NCI-H446 treated with DMSO at 0.1 percent for 48 hours (cell line): ENCODE measurements at regions not wholly inside any gene's neighbourhood (a gene's known extent, or its start where the extent isn't known, plus 50 kb on each side); places are given as distances from the start of the nearest gene placed in this dataset.
"Not testable (repeated sequence)": the region's sequence is repeated elsewhere in the genome, so short reads cannot be mapped to it uniquely, and the experiment has no call there.

Experiments
- DNase-seq: peaks from one replicate; lab custom pipeline; 2025; lab: John Stamatoyannopoulos, UW

- no peak for DNase-seq
Observed at GRCh38 chr18:72991379-72991778, 123.6 kb upstream of the NETO1 start.

GRCh38 chr18:72987570-72987969 lies 119.8 kb upstream of the NETO1 start:
- not testable (repeated sequence) for DNase-seq

- DNase-seq, result no peak
Observed at GRCh38 chr18:72986103-72986502, 118.3 kb upstream of the NETO1 start.

DNA sequence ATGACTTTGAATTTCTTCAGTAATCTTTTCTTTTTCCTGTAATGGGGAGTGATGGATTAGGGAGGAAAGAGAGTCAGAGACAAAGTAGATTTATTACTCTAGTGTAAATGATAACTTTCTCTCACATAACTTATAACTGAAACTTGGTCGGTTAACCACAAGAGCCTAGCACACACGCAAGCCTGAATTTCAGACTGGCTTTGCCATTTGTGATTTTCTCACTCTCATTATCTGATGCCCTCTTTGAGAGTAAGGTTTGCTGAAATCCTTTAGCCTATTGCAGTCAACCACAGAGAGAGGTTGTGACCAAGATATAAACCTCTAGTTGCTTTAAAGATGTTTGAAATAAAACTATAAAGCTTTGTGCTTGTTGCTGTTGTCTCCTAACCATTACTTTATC lies 117.9 kb upstream of the NETO1 start:
- no peak for DNase-seq

- no peak for DNase-seq
Observed at GRCh38 chr18:72984290-72984689, 116.5 kb upstream of the NETO1 start.

GRCh38 chr18:72973841-72974240 lies 106.1 kb upstream of the NETO1 start:
- no peak for DNase-seq

DNA sequence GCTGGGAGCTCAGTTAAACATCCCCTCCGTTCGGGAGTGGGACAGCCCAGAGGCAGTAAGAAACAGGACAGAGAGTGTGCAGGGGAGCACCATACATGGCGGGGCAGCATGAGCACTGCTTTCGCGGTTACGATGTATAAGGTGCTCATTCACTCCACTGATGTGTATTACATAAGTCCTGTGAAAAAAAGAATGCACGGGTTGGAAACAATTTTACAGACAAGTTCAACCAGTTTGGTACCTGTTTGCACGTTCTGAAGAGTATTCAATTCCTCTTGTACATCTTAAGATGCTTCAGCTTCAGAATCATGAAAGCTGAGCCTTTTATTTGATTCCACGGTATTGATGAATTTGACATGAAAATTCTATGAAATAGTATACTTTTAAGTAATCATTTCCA lies 97.8 kb upstream of the NETO1 start:
- DNase-seq, result no peak

DNA sequence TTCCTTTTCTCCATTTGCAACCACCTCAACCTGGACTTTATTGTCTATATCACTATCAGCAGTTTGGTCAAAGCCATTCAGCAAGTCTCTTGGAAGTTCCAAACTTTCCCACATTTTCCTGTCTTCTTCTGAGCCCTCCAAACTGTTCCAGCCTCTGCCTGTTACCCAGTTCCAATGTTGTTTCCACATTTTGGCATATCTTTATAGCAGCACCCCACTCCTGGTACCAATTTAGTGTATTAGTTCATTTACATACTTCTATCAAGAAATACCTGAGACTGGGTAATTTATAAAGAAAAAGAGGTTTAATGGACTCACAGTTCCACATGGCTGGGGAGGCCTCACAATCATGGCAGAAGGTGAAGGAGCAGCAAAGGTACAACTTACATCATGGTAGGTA lies 90.4 kb upstream of the NETO1 start:
- DNase-seq, result not testable (repeated sequence)

DNA sequence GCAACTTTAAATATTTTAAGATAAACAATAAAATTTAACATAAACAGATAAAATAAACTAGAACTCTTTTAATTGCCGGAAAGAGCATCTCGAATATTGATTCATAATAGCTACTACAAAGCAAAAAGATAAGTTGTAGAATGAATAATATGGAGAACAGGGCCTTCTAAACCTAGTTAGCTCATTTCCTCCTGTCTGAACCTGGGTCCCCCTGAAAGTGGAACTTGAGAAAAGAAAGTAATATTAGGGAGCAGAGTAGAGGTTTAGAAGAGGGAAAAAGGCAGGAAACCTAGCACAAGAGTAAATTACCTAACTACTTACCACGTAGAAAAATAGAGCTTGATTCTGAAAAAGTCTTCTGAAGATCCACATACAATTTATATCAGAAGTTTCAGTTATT lies 80.7 kb upstream of the NETO1 start:
- DNase-seq, result no peak

DNA sequence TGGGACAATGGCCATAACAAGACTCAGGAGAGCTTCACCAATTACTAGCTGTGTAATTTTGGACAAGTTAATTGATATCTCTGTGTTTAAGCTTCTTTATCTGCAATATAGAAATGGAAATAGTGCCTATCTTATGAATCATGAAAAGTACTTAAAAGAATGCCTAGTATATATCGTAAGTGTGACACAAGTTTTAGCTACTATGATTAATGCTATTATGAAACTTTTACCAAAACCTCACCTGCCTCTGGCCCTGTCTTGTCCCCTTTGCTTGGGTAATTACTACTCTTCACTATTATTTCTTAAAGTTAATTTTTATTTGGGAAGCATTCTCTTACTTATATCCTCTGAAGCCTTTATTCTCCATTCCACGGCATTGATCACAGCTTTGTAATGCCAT lies 75.0 kb upstream of the NETO1 start:
- no peak for DNase-seq

GRCh38 chr18:72940986-72941385 lies 73.2 kb upstream of the NETO1 start:
- DNase-seq, result no peak

DNA sequence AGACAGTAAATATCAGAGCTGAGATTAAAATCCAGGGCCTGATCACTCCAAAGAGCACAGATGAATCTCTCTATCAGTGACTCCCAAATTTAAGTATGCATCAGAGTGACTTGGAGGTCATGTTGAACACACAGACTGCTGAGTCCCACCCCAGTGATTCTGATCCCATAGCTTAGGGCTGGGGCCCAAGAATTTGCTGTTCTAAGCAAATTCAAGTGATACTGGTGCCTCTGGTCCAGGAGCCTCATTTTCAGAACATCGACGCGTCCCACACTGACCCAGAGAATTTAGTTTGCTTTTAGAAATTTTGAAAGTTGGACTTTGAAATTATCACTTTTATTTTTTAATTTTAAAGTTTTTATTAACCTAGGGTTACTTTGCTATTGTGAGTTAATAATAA lies 72.7 kb upstream of the NETO1 start:
- no peak for DNase-seq

DNA sequence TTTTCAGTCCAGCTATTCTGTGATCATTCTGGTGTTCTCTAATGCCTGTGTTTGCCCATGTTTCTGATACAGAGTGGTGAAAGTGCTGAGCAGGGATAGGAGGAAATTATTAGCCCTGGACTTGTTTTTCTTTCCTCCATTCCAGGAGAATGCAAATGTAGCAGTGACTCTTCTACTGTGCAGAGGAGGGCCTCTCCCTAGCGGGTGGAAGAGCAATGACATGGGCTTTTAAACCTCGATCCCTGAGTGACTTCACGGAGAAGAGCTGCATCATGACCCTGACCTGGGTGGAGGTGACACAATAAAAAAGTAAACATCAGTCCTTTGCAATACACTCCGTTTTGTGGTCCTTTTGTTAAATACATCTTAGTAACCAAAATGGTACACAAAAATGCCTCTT lies 68.0 kb upstream of the NETO1 start:
- DNase-seq, result no peak

DNA sequence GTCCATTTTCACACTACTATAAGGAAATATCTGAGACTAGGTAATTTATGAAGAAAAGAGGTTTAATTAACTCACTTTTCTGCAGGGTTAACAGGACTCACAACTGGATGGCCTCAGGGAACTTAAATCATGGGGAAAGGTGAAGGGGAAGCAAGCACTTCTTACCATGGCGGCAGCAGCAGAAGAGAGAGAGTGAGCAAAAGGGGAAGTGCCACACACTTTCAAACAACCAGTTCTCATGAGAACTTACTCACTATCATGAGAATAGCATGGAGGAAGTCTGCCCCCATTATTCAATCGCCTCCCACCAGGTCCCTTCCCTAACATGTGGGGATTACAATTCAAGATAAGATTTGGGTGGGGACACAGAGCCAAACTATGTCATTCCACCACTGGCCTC lies 55.1 kb upstream of the NETO1 start:
- DNase-seq, result no peak
